Mucosa of rectum (tissue), 2 donors: ENCODE measurements at regions not wholly inside any gene's neighbourhood (a gene's known extent, or its start where the extent isn't known, plus 50 kb on each side); places are given as distances from the start of the nearest gene placed in this dataset.

Source experiments
- H3K27ac ChIP-seq, 2 donors: one replicate each; pipeline ENCODE4 v1.7.0; 2013; ENCODE audit warnings: inconsistent platforms in 2 of 2, low read depth in 2 of 2, low read length in 2 of 2
- H3K27me3 ChIP-seq, 2 donors: one replicate each; pipeline ENCODE4 v1.7.0; 2013; ENCODE audit warnings: low read length in 2 of 2; ENCODE audit not compliant: control insufficient read depth in 2 of 2, insufficient read depth in 2 of 2
- H3K36me3 ChIP-seq, 2 donors: one replicate each; pipeline ENCODE4 v1.7.0; 2013; ENCODE audit warnings: low read length in 2 of 2; ENCODE audit not compliant: control insufficient read depth in 2 of 2, insufficient read depth in 2 of 2
- H3K4me1 ChIP-seq, 2 donors: one replicate each; pipeline ENCODE4 v1.7.0; 2013; ENCODE audit warnings: low read length in 2 of 2, mild to moderate bottlenecking in 1 of 2; ENCODE audit not compliant: control insufficient read depth in 2 of 2, insufficient read depth in 2 of 2
- H3K4me3 ChIP-seq, 2 donors: one replicate each; pipeline ENCODE4 v1.7.0; 2013; ENCODE audit warnings: low read length in 2 of 2
- H3K9ac ChIP-seq, 2 donors: one replicate each; pipeline ENCODE4 v1.7.0; 2013; ENCODE audit warnings: low read length in 2 of 2, low read depth in 1 of 2, mild to moderate bottlenecking in 1 of 2
- H3K9me3 ChIP-seq, 2 donors: one replicate each; pipeline ENCODE4 v1.7.0; 2013; ENCODE audit warnings: low read length in 2 of 2; ENCODE audit not compliant: control insufficient read depth in 2 of 2
- donor health status: healthy.
- donor health status: Normal muscosa, but diverticular disease.

DNA sequence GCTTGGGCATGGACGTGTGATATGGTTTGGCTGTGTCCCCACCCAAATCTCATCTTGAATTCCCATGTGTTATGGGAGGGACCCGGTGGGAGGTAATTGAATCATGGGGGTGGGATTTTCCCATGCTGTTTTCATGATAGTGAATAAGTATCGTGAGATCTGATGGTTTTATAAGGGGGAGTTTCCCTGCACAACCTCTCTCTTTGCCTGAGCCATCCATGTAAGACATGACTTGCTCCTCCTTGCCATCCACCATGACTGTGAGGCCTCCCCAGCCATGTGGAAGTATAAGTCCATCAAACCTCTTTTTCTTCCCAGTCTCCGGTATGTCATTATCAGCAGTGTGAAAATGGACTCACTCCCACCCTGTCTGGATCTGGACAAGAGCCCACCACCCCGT, 393.4 kb downstream of the SEC14L1 start:
- H3K27me3 ChIP-seq, result peaks cover 7 to 13% of the 10 kb centered on the region in 2 donors
- no peak overlapping the region for H3K9ac ChIP-seq
- no peak overlapping the region for H3K27ac ChIP-seq
- no peaks in the 10 kb centered on the region for H3K4me1 ChIP-seq
- no peak overlapping the region for H3K4me3 ChIP-seq
- H3K36me3 ChIP-seq, result no peaks in the 10 kb centered on the region
- H3K9me3 ChIP-seq, result no peaks in the 10 kb centered on the region

DNA sequence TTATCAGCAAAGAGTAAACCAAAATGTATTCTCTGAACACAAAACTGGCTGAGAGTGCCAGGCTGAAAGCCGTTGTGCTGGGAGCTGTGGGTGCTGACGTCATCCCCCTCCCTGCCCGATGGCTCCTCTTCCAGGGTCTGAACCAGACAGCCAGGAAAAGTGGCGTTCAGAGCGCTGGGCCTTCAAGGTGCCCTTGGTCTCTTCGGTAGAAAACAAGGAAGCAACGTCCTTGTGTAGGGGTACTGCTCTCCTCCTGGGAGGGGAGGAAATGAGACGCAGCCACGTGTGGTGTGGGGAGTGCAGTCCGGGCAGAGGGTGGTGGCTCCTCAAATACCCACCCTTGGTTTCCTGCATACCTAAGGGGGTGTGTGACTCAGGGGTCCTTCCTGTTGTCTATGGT, 394.7 kb downstream of the SEC14L1 start:
- Histone ChIP-seq H3K27ac (no peak overlapping the region), H3K4me1 (peaks cover 0 to 3% of the 10 kb centered on the region in 2 donors)

DNA sequence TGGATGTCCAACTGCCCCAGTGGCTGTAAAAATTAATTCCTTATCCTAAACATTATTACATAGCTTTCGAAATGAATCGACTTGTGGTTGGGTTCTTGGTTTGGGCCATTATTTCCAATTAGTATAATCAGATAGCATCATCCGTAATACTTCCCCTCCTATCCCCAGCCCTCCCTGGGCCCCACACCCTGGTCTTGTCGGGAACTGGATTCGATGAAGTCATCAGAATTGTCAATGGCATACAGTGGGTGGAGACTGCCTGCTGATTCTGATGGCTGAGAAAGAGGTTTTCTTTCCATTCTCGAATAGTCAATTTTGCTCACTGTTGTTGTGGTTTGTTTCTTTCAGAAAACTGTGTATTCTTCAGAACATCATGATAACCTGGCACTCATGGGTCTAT, 395.1 kb downstream of the SEC14L1 start:
- Histone ChIP-seq H3K9me3 (no peaks in the 10 kb centered on the region), H3K36me3 (no peaks in the 10 kb centered on the region), H3K27ac (no peak overlapping the region), H3K9ac (no peak overlapping the region), H3K27me3 (peaks cover 3 to 13% of the 10 kb centered on the region in 2 donors), H3K4me3 (no peak overlapping the region), H3K4me1 (peaks cover 0 to 4% of the 10 kb centered on the region in 2 donors)

More for the DNA sequence above, 394.7 kb downstream of the SEC14L1 start:
- H3K27me3 ChIP-seq, result peaks cover 3 to 10% of the 10 kb centered on the region in 2 donors
- H3K9me3 ChIP-seq, result no peaks in the 10 kb centered on the region
- H3K36me3 ChIP-seq, result no peaks in the 10 kb centered on the region
- no peak overlapping the region for H3K9ac ChIP-seq
- no peak overlapping the region for H3K4me3 ChIP-seq

- Histone ChIP-seq H3K9me3 (no peaks in the 10 kb centered on the region), H3K36me3 (no peaks in the 10 kb centered on the region), H3K27me3 (peaks cover 3 to 18% of the 10 kb centered on the region in 2 donors), H3K9ac (no peak overlapping the region), H3K4me1 (peaks cover 0 to 4% of the 10 kb centered on the region in 2 donors), H3K4me3 (no peak overlapping the region), H3K27ac (no peak overlapping the region)
Observed at GRCh38 chr17:77537566-77537965, 396.8 kb downstream of the SEC14L1 start.

- Histone ChIP-seq H3K27me3 (peaks cover 3 to 22% of the 10 kb centered on the region in 2 donors), H3K4me1 (peaks cover 7 to 20% of the 10 kb centered on the region in 2 donors), H3K9me3 (no peaks in the 10 kb centered on the region), H3K27ac (no peak overlapping the region), H3K4me3 (no peak overlapping the region), H3K36me3 (no peaks in the 10 kb centered on the region), H3K9ac (no peak overlapping the region)
Observed at GRCh38 chr17:77540531-77540930, 399.8 kb downstream of the SEC14L1 start.

- Histone ChIP-seq H3K9me3 (no peaks in the 10 kb centered on the region), H3K27me3 (peaks cover 3 to 22% of the 10 kb centered on the region in 2 donors), H3K4me3 (no peak overlapping the region), H3K27ac (no peak overlapping the region), H3K4me1 (peaks cover 7 to 20% of the 10 kb centered on the region in 2 donors), H3K9ac (no peak overlapping the region), H3K36me3 (no peaks in the 10 kb centered on the region)
Observed at GRCh38 chr17:77540975-77541374, 400.2 kb downstream of the SEC14L1 start.

DNA sequence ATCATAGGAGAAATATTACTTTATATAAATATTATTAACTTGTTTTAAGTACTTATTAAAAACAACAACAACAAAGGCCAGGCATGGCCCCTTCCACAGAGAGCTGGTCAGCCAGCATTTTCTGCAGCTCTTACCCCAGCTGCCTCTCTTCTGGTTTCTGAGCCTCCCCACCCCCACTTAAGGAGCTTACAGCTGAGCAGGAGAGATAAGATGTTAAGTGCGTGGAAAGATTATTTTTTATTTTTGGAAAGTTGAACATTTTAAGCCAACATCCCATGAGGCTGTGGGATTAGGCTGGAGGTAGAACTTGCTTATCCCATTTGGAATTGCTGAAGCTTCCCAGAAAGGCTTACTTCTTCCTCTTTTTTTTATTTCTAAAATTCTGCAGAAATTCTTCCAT, 401.2 kb downstream of the SEC14L1 start:
- H3K4me3 ChIP-seq, result no peak overlapping the region
- H3K27me3 ChIP-seq, result peaks cover 3 to 21% of the 10 kb centered on the region in 2 donors
- no peaks in the 10 kb centered on the region for H3K9me3 ChIP-seq
- H3K36me3 ChIP-seq, result no peaks in the 10 kb centered on the region
- no peak overlapping the region for H3K27ac ChIP-seq
- H3K9ac ChIP-seq, result no peak overlapping the region
- peaks cover 7 to 20% of the 10 kb centered on the region in 2 donors for H3K4me1 ChIP-seq

DNA sequence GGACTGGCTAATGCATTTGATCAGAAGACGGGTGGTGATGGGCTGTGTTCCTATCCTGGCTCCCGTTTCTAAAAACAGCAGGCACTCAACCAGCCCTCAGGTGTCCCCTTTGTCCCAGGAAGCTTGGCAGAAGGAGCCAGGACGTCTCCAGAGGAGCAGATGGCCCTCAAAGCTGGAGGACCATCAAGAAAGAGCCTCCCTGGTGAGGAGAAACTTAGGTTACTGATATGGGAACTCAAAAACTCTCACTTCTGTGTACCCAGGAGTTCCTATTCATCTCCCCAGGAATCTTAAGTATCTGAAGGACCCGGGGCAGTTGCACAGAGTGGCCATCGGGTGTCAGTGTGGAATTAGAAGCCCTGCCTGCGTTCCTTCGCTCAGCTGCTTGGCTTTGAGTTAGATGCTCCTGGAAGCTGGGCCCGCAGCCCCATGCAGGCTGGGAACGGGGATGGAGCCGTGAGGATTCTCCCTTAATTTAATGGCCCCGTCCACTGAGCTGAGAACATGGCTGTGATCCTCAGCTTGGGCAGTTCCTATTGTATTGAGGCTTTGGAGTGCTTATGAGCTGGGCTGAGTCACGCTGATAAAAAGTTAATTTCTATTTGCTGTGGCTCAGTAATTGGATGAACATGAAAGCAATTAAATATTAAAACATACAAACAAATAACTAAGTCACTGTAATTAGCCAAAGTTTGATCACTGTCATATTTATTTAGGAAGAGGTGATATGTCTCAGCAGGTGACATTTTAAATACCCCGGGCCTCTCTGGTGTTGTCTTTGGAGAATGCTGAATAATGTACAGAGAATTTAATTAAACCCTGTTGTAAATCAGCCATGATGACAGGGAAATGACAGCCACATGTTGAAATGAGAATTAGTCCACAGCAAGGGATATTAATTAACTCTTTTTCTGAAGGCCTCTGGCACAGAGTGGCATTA, 402.1 kb downstream of the SEC14L1 start:
- H3K9ac ChIP-seq, result no peak overlapping the region

DNA sequence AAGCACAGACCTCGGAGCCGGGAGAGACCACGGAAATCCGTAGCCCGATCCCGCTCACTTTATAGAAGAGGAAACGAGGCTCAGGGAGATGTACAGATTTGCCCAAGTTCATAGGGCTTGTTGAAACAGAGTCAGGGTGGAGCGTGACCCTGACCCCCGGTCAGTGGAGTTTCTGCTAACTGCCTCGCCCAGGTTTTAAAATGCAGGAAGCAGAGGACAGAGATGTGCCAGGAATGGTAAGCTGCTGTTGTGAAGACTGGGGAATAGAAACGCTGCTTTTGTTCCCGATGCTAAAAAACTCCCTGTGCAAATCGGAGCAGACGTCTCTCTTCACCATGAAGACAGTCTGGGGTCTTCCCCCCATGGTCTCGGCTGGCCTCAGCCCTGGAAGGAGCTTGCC, 403.0 kb downstream of the SEC14L1 start:
- Histone ChIP-seq H3K9ac (no peak overlapping the region), H3K4me3 (no peak overlapping the region), H3K9me3 (no peaks in the 10 kb centered on the region), H3K27ac (no peak overlapping the region), H3K27me3 (peaks cover 0 to 12% of the 10 kb centered on the region in 2 donors), H3K4me1 (peaks cover 10 to 20% of the 10 kb centered on the region in 2 donors), H3K36me3 (no peaks in the 10 kb centered on the region)

More for the DNA sequence above, 402.1 kb downstream of the SEC14L1 start:
- no peaks in the 10 kb centered on the region for H3K9me3 ChIP-seq
- peaks cover 7 to 20% of the 10 kb centered on the region in 2 donors for H3K4me1 ChIP-seq
- H3K27ac ChIP-seq, result no peak overlapping the region
- H3K36me3 ChIP-seq, result no peaks in the 10 kb centered on the region
- no peak overlapping the region for H3K4me3 ChIP-seq
- peaks cover 0 to 16% of the 10 kb centered on the region in 2 donors for H3K27me3 ChIP-seq

- H3K9ac ChIP-seq, result no peak overlapping the region
- H3K27me3 ChIP-seq, result peaks cover 0 to 12% of the 10 kb centered on the region in 2 donors
- H3K36me3 ChIP-seq, result no peaks in the 10 kb centered on the region
- peaks cover 10 to 20% of the 10 kb centered on the region in 2 donors for H3K4me1 ChIP-seq
- H3K4me3 ChIP-seq, result no peak overlapping the region
- no peak overlapping the region for H3K27ac ChIP-seq
- no peaks in the 10 kb centered on the region for H3K9me3 ChIP-seq
Observed at GRCh38 chr17:77544347-77545110, 403.8 kb downstream of the SEC14L1 start.
